Neural crest cell (in vitro differentiated cells): ENCODE measurements at regions not wholly inside any gene's neighbourhood (a gene's known extent, or its start where the extent isn't known, plus 50 kb on each side); places are given as distances from the start of the nearest gene placed in this dataset.

Experiments
- DNase-seq: peaks from one replicate; pipeline ENCODE4 v3.0.0; 2021; ENCODE audit warnings: low read depth, mixed read lengths, low spot score
- H3K27ac Mint-ChIP-seq: one replicate; pipeline ENCODE4 v1.8.0; 2021; ENCODE audit warnings: mild to moderate bottlenecking, mixed read lengths; ENCODE audit not compliant: unreplicated experiment
- H3K27me3 Mint-ChIP-seq: 2 replicates; pipeline ENCODE4 v1.8.0; 2021; ENCODE audit warnings: low read depth, mild to moderate bottlenecking, mixed read lengths
- H3K36me3 Mint-ChIP-seq: 2 replicates; pipeline ENCODE4 v1.8.0; 2021; ENCODE audit warnings: low read depth, mild to moderate bottlenecking, mixed read lengths
- H3K4me1 Mint-ChIP-seq: 2 replicates; pipeline ENCODE4 v1.8.0; 2021; ENCODE audit warnings: mixed read lengths
- H3K4me3 Mint-ChIP-seq: one replicate; pipeline ENCODE4 v1.8.0; 2021; ENCODE audit warnings: mild to moderate bottlenecking, mixed read lengths
- H3K9me3 Mint-ChIP-seq: 2 replicates; pipeline ENCODE4 v1.8.0; 2021; ENCODE audit warnings: mixed read lengths
- CTCF ChIP-seq: fragments of 200-600 bp; sonication (generic); conservative IDR thresholded peaks from 2 replicates; pipeline ENCODE4 v1.5.0; 2021; ENCODE audit warnings: antibody characterized with exemption, mild to moderate bottlenecking

DNA sequence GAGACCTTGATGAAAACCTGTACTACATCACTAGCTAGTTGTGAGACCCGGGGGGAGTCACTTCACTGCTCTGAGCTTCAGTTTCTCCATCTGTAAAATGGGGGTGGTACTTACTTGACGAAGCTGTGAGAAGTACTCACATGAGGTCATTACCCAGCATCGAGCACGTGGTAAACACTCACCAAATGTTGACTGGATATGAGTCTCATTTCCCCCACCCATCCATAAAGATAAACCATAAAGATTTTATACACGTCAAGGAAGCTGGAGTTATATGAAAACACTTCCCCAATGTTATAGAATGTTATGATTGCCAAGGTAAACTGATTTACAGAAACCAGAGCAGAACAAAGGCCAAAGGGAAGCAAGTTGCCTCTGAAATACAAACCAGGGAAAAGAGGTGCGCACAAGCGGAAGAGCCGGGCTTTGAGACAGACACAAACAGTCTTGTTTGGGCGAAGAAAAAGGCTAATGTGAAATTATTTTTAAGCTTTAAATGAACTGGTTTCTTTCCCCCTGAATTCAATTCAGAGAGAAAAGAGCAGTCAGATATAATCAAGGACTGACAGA, 536.8 kb downstream of the MED13L start:
- H3K27ac Mint-ChIP-seq, result no peak overlapping the region
- no peak for TF ChIP-seq CTCF
- H3K4me3 Mint-ChIP-seq, result no peak overlapping the region
- H3K4me1 Mint-ChIP-seq, result no peaks in the 10 kb centered on the region
- H3K36me3 Mint-ChIP-seq, result no peaks in the 10 kb centered on the region
- no peak for DNase-seq
- H3K9me3 Mint-ChIP-seq, result no peaks in the 10 kb centered on the region
- H3K27me3 Mint-ChIP-seq, result peaks cover 51% of the 10 kb centered on the region

- peaks cover 34% of the 10 kb centered on the region for H3K27me3 Mint-ChIP-seq
- DNase-seq, result no peak
- no peaks in the 10 kb centered on the region for H3K36me3 Mint-ChIP-seq
- H3K4me3 Mint-ChIP-seq, result no peak overlapping the region
- no peaks in the 10 kb centered on the region for H3K9me3 Mint-ChIP-seq
- no peaks in the 10 kb centered on the region for H3K4me1 Mint-ChIP-seq
- no peak overlapping the region for H3K27ac Mint-ChIP-seq
- no peak for TF ChIP-seq CTCF
Measured at GRCh38 chr12:115737895-115738294, 539.6 kb downstream of the MED13L start.

- peaks cover 2% of the 10 kb centered on the region for H3K9me3 Mint-ChIP-seq
- no peak overlapping the region for H3K4me3 Mint-ChIP-seq
- DNase-seq, result no peak
- no peak for TF ChIP-seq CTCF
- peaks cover 42% of the 10 kb centered on the region for H3K27me3 Mint-ChIP-seq
- H3K36me3 Mint-ChIP-seq, result no peaks in the 10 kb centered on the region
- no peak overlapping the region for H3K27ac Mint-ChIP-seq
- H3K4me1 Mint-ChIP-seq, result no peaks in the 10 kb centered on the region
Measured at GRCh38 chr12:115736360-115736759, 541.1 kb downstream of the MED13L start.

GRCh38 chr12:115730975-115731541, 546.4 kb downstream of the MED13L start:
- H3K4me3 Mint-ChIP-seq, result no peak overlapping the region
- no peak for TF ChIP-seq CTCF
- H3K36me3 Mint-ChIP-seq, result no peaks in the 10 kb centered on the region
- no peak for DNase-seq
- H3K27ac Mint-ChIP-seq, result no peak overlapping the region
- H3K27me3 Mint-ChIP-seq, result peaks cover 69% of the 10 kb centered on the region
- peaks cover 4% of the 10 kb centered on the region for H3K9me3 Mint-ChIP-seq
- H3K4me1 Mint-ChIP-seq, result no peaks in the 10 kb centered on the region

DNA sequence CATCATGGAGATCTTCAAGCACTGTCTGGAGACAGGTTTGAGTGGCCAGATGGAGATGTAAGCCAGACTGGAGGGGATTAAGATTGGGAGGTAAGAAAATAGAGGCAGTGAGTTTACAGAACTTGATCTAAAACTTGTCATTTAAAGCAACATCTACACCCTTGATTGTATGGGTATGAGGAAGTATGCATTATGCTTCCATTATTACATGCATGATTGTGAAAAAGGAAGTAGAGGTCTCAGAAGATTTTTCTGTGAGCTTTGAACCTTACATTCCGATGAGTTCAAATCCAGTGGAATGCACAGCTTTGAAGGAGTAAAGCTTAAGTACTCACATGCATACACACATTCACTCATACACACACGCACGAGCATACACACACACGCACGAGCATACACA, 550.8 kb downstream of the MED13L start:
- no peaks in the 10 kb centered on the region for H3K36me3 Mint-ChIP-seq
- H3K9me3 Mint-ChIP-seq, result peaks cover 2% of the 10 kb centered on the region
- DNase-seq, result no peak
- H3K4me1 Mint-ChIP-seq, result no peaks in the 10 kb centered on the region
- no peak overlapping the region for H3K27ac Mint-ChIP-seq
- peaks cover 81% of the 10 kb centered on the region for H3K27me3 Mint-ChIP-seq
- H3K4me3 Mint-ChIP-seq, result no peak overlapping the region
- TF ChIP-seq CTCF, result no peak
